Liver (tissue), 3 donors: ENCODE measurements at regions not wholly inside any gene's neighbourhood (a gene's known extent, or its start where the extent isn't known, plus 50 kb on each side); places are given as distances from the start of the nearest gene placed in this dataset.

Experiments used
- ATF3 ChIP-seq: IDR thresholded peaks from 2 replicates; pipeline ENCODE4 v1.6.1; 2016; ENCODE audit warnings: antibody characterized with exemption
- CTCF ChIP-seq: fragments of 150-350 bp; IDR thresholded peaks from 2 replicates; pipeline ENCODE4 v1.5.1; 2017; ENCODE audit warnings: improper control_type of control experiment, low read depth, low read length; ENCODE audit not compliant: missing input control
- JUND ChIP-seq, 2 donors: IDR thresholded peaks; 2 replicates each; pipeline ENCODE4 v1.6.1; 2016; ENCODE audit warnings: antibody characterized with exemption in 2 of 2
- RXRA ChIP-seq, 2 donors: IDR thresholded peaks; 2 replicates each; pipeline ENCODE4 v1.6.1; 2017 to 2018; ENCODE audit warnings: antibody characterized with exemption in 2 of 2, mild to moderate bottlenecking in 1 of 2
- TAF1 ChIP-seq: conservative IDR thresholded peaks from 2 replicates; pipeline ENCODE4 v1.6.1; 2016; ENCODE audit warnings: antibody characterized with exemption, mild to moderate bottlenecking
- YY1 ChIP-seq: IDR thresholded peaks from 2 replicates; pipeline ENCODE4 v1.6.1; 2016; ENCODE audit warnings: antibody characterized with exemption, mild to moderate bottlenecking
- donor health status: healthy.
- donor health status: healthy.

GRCh38 chr20:56715309-56715708 is 86.2 kb downstream of the TFAP2C start:
- no peak for TF ChIP-seq CTCF
- no peak for TF ChIP-seq ATF3
- no peak for TF ChIP-seq JUND (IDR thresholded peaks at IDR 0.05)
- TF ChIP-seq YY1, result no peak
- no peak for TF ChIP-seq TAF1
- no peak for TF ChIP-seq RXRA (IDR thresholded peaks at IDR 0.05)
